ENCODE measurements at regions not wholly inside any gene's neighbourhood (a gene's known extent, or its start where the extent isn't known, plus 50 kb on each side); places are given as distances from the start of the nearest gene placed in this dataset.

DNA sequence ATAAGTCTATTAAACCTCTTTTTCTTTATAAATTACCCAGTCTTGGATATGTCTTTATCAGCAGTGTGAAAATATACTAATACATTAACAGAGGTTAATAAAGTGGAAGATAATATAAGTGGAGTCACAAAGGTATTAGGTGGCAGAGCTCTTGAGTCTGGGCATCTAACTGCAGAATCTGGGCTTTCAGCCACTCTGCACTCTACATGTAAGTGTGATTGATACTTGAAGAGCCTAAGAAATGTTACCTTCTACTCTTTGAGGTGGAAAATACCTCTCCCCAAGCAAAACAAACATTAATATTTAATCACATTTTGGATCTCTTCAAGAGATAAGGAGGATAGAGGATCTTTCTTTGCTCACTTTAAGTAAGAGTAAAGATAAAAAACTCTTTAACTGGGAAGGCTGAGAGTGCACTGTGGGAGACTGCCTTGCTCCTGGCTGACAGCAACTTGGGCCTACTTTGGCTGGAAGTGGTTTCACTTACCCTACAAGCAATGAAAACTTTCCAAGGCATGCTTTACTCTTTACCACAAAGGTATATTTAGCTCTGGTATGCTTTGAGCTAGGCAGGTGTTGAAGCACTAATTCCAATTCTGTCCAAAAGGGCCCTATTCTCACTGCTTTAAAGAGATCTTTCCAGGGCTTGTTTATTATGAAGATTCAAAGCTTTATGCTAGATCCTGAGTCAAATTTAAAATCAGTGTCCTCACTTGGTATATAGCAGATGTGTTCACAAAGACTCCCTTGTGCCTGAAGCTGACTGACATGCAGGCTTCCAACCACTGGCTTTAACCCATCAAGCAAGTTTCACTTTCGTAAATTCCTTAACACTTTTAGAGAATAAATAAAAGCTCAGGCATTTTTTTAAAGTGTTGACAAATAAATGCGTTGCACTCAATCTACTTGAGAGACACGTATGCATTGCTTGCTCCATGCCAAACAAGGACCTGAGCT is 245.3 kb upstream of the ZP4 start:
- TF ChIP-seq CTCF (IDR thresholded peaks at IDR 0.05) = no peak
- TF ChIP-seq POLR2A (IDR thresholded peaks at IDR 0.05) = no peak
